BJ (cell line): ENCODE measurements at regions not wholly inside any gene's neighbourhood (a gene's known extent, or its start where the extent isn't known, plus 50 kb on each side); places are given as distances from the start of the nearest gene placed in this dataset.

Experiments
- CTCF ChIA-PET: fragments of 350-600 bp; formaldehyde crosslinking; extraction: SDS; loops from one replicate; lab custom pipeline; 2021; ENCODE audit warnings: antibody characterized with exemption, inconsistent platforms; lab: Yijun Ruan, JAX
- POLR2A ChIA-PET: fragments of 300-600 bp; sonication (Branson Sonifier 250); formaldehyde crosslinking; extraction: SDS; loops from one replicate; lab custom pipeline; 2021; ENCODE audit warnings: antibody characterized with exemption; lab: Charles Lee
- DNase-seq: peaks from one replicate; pipeline ENCODE4 v3.0.0-alpha.2; 2011; ENCODE audit warnings: low read depth
- H3K27me3 ChIP-seq: 2 replicates; pipeline ENCODE4 v1.6.0; 2011; ENCODE audit warnings: low read length; ENCODE audit not compliant: control insufficient read depth, insufficient read depth
- H3K36me3 ChIP-seq: 2 replicates; pipeline ENCODE4 v1.5.1; 2011; ENCODE audit warnings: low read length; ENCODE audit not compliant: control insufficient read depth, insufficient read depth
- H3K4me3 ChIP-seq: 2 replicates; pipeline ENCODE4 v1.5.1; 2011; ENCODE audit warnings: low read depth, mild to moderate bottlenecking, control low read depth, low read length
- TF ChIP-seq, protein P1 (sequence below): IDR thresholded peaks from 2 replicates; pipeline ENCODE4 v1.5.1; 2011; ENCODE audit warnings: low read depth, mild to moderate bottlenecking, control low read depth, inconsistent platforms, low read length, moderate library complexity; ENCODE audit not compliant: insufficient read depth

GRCh38 chr13:70384156-70384555, 275.9 kb upstream of the KLHL1 start:
- no peak for DNase-seq
- no peaks in the 10 kb centered on the region for H3K27me3 ChIP-seq
- no peaks in the 10 kb centered on the region for H3K36me3 ChIP-seq
- no peak overlapping the region for H3K4me3 ChIP-seq
- ChIA-PET CTCF (no interaction called here), POLR2A (no interaction called here)
- TF ChIP-seq, protein P1, sequence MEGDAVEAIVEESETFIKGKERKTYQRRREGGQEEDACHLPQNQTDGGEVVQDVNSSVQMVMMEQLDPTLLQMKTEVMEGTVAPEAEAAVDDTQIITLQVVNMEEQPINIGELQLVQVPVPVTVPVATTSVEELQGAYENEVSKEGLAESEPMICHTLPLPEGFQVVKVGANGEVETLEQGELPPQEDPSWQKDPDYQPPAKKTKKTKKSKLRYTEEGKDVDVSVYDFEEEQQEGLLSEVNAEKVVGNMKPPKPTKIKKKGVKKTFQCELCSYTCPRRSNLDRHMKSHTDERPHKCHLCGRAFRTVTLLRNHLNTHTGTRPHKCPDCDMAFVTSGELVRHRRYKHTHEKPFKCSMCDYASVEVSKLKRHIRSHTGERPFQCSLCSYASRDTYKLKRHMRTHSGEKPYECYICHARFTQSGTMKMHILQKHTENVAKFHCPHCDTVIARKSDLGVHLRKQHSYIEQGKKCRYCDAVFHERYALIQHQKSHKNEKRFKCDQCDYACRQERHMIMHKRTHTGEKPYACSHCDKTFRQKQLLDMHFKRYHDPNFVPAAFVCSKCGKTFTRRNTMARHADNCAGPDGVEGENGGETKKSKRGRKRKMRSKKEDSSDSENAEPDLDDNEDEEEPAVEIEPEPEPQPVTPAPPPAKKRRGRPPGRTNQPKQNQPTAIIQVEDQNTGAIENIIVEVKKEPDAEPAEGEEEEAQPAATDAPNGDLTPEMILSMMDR, result no peak

DNA sequence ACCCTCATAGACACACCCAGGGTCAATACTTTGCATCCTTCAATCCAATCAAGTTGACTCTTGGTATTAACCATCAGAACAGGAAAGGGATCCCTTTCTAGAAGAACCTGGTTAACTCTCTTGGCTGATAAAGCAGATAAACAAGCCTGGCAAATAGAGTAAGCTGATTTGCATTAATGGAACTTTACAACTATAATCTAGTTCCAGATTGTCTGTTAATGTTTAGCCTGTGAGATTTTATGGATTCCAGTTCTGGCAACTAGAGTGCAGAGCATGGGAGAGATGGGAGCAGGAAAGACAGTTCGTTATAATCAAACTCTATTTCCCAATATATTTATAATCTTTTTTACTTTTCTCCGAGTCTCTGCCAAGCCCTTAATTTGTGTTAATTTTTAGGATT, 272.6 kb upstream of the KLHL1 start:
- Histone ChIP-seq H3K27me3 (no peaks in the 10 kb centered on the region), H3K36me3 (no peaks in the 10 kb centered on the region), H3K4me3 (no peak overlapping the region)
- POLR2A ChIA-PET, result no interaction called here
- CTCF ChIA-PET, result no interaction called here
- TF ChIP-seq, protein P1, result no peak
- no peak for DNase-seq

DNA sequence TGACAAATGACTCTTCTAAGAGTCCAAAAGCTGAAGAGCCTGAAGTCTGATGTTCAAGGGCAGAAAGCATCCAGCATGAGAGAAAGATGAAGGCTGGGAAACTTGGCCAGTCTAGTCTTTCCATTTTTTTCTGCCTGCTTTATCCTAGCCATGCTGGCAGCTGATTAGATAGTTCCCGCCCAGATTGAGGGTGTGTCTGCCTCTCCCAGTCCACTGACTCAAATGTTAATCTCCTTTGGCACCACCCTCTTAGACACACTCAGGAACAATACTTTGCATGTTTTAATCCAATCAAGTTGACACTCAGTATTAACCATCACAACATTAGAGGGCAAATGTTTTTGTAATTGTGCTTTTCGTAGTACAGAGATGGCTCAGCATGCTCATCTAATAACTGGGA, 267.5 kb upstream of the KLHL1 start:
- POLR2A ChIA-PET, result no interaction called here
- CTCF ChIA-PET, result no interaction called here
- Histone ChIP-seq H3K36me3 (no peaks in the 10 kb centered on the region), H3K27me3 (no peaks in the 10 kb centered on the region), H3K4me3 (no peak overlapping the region)
- DNase-seq, result no peak
- TF ChIP-seq, protein P1, result no peak

GRCh38 chr13:70370924-70371323, 262.7 kb upstream of the KLHL1 start:
- Histone ChIP-seq H3K4me3 (no peak overlapping the region), H3K27me3 (no peaks in the 10 kb centered on the region), H3K36me3 (no peaks in the 10 kb centered on the region)
- POLR2A ChIA-PET, result no interaction called here
- TF ChIP-seq, protein P1, result no peak
- DNase-seq, result no peak
- CTCF ChIA-PET, result no interaction called here

DNA sequence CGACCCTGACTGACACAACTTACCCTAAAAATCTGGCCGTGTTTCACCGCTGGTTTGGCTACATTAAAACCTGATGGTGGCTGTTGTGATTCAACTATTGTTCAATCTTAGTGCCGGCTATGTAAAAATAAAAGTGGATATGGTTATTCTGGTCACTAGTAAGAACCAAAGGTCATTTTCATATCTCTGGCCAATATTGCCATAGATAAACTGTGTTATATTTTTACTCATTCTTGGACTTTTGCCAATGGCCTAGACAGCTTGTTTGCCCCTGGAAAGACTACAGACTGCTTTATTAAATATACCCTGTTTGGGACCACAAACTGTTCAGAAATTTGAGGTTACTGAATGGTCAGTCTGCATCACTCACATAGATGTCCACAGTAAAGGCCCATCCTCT, 258.5 kb upstream of the KLHL1 start:
- H3K36me3 ChIP-seq, result no peaks in the 10 kb centered on the region

More for the DNA sequence above, 258.5 kb upstream of the KLHL1 start:
- no peak for DNase-seq
- no peak overlapping the region for H3K4me3 ChIP-seq
- ChIA-PET POLR2A (no interaction called here), CTCF (no interaction called here)
- no peaks in the 10 kb centered on the region for H3K27me3 ChIP-seq
- TF ChIP-seq, protein P1, result no peak
